CD4-positive, CD25-positive, alpha-beta regulatory T cell (primary cell): ENCODE measurements at regions not wholly inside any gene's neighbourhood (a gene's known extent, or its start where the extent isn't known, plus 50 kb on each side); places are given as distances from the start of the nearest gene placed in this dataset.
"Not testable (repeated sequence)": the region's sequence is repeated elsewhere in the genome, so short reads cannot be mapped to it uniquely, and the experiment has no call there.

Source experiments
- ATAC-seq, 2 donors: fragments of 150-1000 bp; cut with Tn5 transposase; one replicate each; pipeline ENCODE4 v1.10.0; 2021; ENCODE audit warnings: low read depth in 2 of 2, moderate number of reproducible peaks in 2 of 2, moderate library complexity in 1 of 2
- DNase-seq, 3 donors: peaks; one replicate each; pipeline versions ENCODE4 v3.0.0 to v3.0.0-alpha.2; 2012 to 2022; ENCODE audit warnings: mixed read lengths in 1 of 3
- H3K27ac ChIP-seq: one replicate; pipeline ENCODE4 v1.7.0; 2013; ENCODE audit warnings: mild to moderate bottlenecking, low read length; ENCODE audit not compliant: insufficient read depth, poor library complexity, severe bottlenecking
- H3K27me3 ChIP-seq: one replicate; pipeline ENCODE4 v1.7.0; 2013; ENCODE audit warnings: low read length; ENCODE audit not compliant: control insufficient read depth, insufficient read depth
- H3K36me3 ChIP-seq: one replicate; pipeline ENCODE4 v1.7.0; 2013; ENCODE audit warnings: mild to moderate bottlenecking, low read length, moderate library complexity; ENCODE audit not compliant: control insufficient read depth, insufficient read depth
- H3K4me1 ChIP-seq: 2 replicates; pipeline ENCODE4 v1.7.0; 2013; ENCODE audit warnings: mild to moderate bottlenecking, low read length; ENCODE audit not compliant: insufficient read depth, control insufficient read depth, poor library complexity, severe bottlenecking
- H3K4me3 ChIP-seq: one replicate; pipeline ENCODE4 v1.7.0; 2013; ENCODE audit warnings: low read depth, mild to moderate bottlenecking, low read length, moderate library complexity
- H3K9me3 ChIP-seq, 2 experiments: 1 replicate in 1 of 2; 2 replicates in 1 of 2; pipeline ENCODE4 v1.7.0; 2013; ENCODE audit warnings: low read length in 2 of 2, mild to moderate bottlenecking in 1 of 2, moderate library complexity in 1 of 2; ENCODE audit not compliant: control insufficient read depth in 2 of 2
- H3K27ac Mint-ChIP-seq, 3 donors: one replicate each; pipeline ENCODE4 v1.8.0; 2020 to 2022; ENCODE audit warnings: mild to moderate bottlenecking in 3 of 3, mixed read lengths in 3 of 3, moderate library complexity in 2 of 3
- H3K27me3 Mint-ChIP-seq: one replicate; pipeline ENCODE4 v1.8.0; 2022; ENCODE audit warnings: mild to moderate bottlenecking, mixed read lengths
- H3K36me3 Mint-ChIP-seq: one replicate; pipeline ENCODE4 v1.8.0; 2020; ENCODE audit warnings: mixed read lengths
- H3K4me1 Mint-ChIP-seq, 4 donors: one replicate each; pipeline ENCODE4 v1.8.0; 2020 to 2022; ENCODE audit warnings: mixed read lengths in 4 of 4, mild to moderate bottlenecking in 1 of 4
- H3K4me3 Mint-ChIP-seq, 4 donors: one replicate each; pipeline ENCODE4 v1.8.0; 2020 to 2022; ENCODE audit warnings: mild to moderate bottlenecking in 4 of 4, mixed read lengths in 4 of 4, moderate library complexity in 3 of 4
- H3K9me3 Mint-ChIP-seq, 7 donors: one replicate each; pipeline ENCODE4 v1.8.0; 2020 to 2022; ENCODE audit warnings: mixed read lengths in 7 of 7, mild to moderate bottlenecking in 3 of 7, moderate library complexity in 2 of 7

DNA sequence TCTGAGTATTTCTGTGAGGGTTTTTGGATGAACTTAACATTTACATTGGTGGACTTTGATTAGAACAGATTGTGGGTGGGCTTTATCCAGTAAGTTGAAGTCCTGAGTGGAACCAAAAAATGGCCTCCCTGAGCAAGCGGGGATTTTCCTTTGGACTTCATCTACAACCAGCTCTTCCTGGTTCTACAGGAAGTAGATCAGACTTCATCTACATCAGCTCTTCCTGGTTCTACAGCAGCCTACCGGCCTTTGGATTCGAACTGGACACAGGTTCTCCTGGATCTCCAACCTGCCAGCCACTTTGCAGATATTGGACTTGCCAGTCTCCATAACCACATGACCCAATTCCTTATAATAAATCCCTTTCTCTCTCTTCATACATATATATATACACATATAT, 79.9 kb upstream of the STK39 start:
- Histone ChIP-seq H3K9me3 (peaks cover 6 to 12% of the 10 kb centered on the region in 2 experiments), H3K27ac (no peak overlapping the region), H3K4me1 (no peaks in the 10 kb centered on the region), H3K4me3 (no peak overlapping the region), H3K36me3 (no peaks in the 10 kb centered on the region), H3K27me3 (no peaks in the 10 kb centered on the region)
- no peak overlapping the region for H3K4me3 Mint-ChIP-seq
- H3K27me3 Mint-ChIP-seq, result peaks cover 50% of the 10 kb centered on the region
- no peak for DNase-seq
- H3K27ac Mint-ChIP-seq, result no peak overlapping the region
- ATAC-seq, result no peak
- H3K36me3 Mint-ChIP-seq, result no peaks in the 10 kb centered on the region
- peaks cover 2 to 20% (median 11%) of the 10 kb centered on the region in 7 donors for H3K9me3 Mint-ChIP-seq
- H3K4me1 Mint-ChIP-seq, result peaks cover 0 to 3% (median 0%) of the 10 kb centered on the region in 4 donors

DNA sequence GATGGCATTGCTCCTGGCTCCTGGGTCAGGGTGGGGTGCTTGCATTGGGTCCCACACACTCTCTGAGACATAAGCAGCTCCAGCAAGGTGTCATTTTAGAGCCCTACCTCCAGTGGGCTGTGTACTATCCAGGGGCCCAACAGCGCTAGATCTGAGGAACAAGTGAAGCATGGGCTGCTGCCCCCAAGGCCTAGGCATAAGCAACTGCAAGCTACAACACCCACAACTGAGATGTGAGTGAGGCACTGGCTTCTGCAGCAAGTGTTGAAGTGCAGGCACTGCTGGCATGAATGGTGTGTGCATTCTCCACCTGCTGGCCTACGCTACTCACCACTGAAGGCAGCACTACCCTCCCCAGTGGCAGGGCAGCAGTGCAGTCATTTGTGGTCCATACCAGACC, 81.0 kb upstream of the STK39 start:
- no peak for ATAC-seq
- Mint-ChIP-seq H3K36me3 (no peaks in the 10 kb centered on the region), H3K4me1 (peaks cover 0 to 3% (median 0%) of the 10 kb centered on the region in 4 donors), H3K9me3 (peaks cover 2 to 20% (median 11%) of the 10 kb centered on the region in 7 donors), H3K27ac (no peak overlapping the region), H3K27me3 (peaks cover 44% of the 10 kb centered on the region), H3K4me3 (no peak overlapping the region)
- H3K9me3 ChIP-seq, result peaks cover 6 to 12% of the 10 kb centered on the region in 2 experiments
- no peaks in the 10 kb centered on the region for H3K36me3 ChIP-seq
- H3K4me1 ChIP-seq, result no peaks in the 10 kb centered on the region
- DNase-seq, result no peak
- no peak overlapping the region for H3K4me3 ChIP-seq
- no peak overlapping the region for H3K27ac ChIP-seq
- H3K27me3 ChIP-seq, result no peaks in the 10 kb centered on the region

DNA sequence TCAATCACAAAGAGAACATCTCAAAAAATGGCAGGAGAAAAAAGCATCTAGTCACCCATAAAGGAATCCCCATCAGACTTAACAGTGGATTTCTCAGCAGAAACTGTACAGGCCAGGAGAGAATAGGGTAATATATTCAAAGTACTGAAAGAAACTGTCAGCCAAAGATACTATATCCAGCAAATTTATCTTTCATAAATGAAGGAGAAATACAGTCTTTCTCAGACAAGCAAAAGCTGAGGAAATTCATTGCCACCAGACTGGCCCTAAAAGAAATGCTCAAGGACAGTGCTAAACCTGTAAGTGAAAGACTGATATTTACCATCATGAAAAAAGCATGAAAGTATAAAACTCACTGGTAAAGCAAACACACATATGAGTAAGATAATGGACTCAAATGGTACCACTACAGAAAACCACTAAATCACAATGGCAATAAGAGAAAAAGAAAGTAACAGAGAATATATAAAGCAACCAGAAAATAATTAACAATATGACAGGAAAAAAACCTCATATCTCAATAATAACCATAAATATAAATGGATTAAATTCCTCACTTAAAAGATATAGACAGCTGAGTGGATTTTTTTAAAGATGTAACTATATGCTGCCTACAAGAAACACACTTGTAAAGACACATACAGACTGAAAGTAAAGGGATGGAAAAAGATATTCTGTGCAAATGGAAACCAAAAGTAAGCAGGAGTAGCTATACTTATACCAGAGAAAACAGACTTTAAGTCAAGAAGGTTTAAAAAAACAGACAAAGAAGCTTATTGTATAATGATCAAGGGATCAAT, 83.4 kb upstream of the STK39 start:
- no peak overlapping the region for H3K4me3 ChIP-seq
- H3K4me1 Mint-ChIP-seq, result peaks cover 0 to 3% (median 0%) of the 10 kb centered on the region in 4 donors
- H3K27me3 Mint-ChIP-seq, result peaks cover 20% of the 10 kb centered on the region
- ATAC-seq (no peak), DNase-seq (peak in 1 of 3 donors; percentile 9)
- H3K4me1 ChIP-seq, result no peaks in the 10 kb centered on the region
- no peaks in the 10 kb centered on the region for H3K27me3 ChIP-seq
- H3K9me3 ChIP-seq, result peaks cover 6 to 12% of the 10 kb centered on the region in 2 experiments
- no peaks in the 10 kb centered on the region for H3K36me3 ChIP-seq
- H3K27ac ChIP-seq, result no peak overlapping the region
- peaks cover 2 to 20% (median 11%) of the 10 kb centered on the region in 7 donors for H3K9me3 Mint-ChIP-seq
- no peak overlapping the region for H3K4me3 Mint-ChIP-seq
- H3K36me3 Mint-ChIP-seq, result no peaks in the 10 kb centered on the region
- H3K27ac Mint-ChIP-seq, result no peak overlapping the region

DNA sequence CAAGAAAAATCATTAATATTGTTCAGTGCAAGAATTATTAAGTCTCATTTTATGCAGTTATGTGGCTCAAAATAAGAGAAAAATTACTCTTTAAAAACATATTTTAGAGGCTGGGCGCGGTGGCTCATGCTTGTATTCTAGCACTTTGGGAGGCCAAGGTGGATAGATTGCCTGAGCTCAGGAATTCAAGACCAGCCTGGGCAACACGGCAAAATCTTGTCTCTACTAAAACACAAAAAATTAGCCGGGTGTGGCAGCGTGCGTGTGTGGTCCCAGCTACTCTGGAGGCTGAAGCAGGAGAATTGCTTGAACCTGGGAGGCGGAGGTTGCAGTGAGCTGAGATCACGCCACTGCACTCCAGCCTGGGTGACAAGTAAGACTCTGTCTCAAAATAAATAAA, 87.9 kb upstream of the STK39 start:
- not testable (repeated sequence) for H3K4me3 ChIP-seq, DNase-seq, H3K36me3 Mint-ChIP-seq, H3K4me3 Mint-ChIP-seq, H3K27ac ChIP-seq, ATAC-seq, H3K36me3 ChIP-seq, H3K9me3 ChIP-seq, H3K4me1 ChIP-seq, H3K4me1 Mint-ChIP-seq, H3K27me3 ChIP-seq
- Mint-ChIP-seq H3K9me3 (peaks cover 0 to 15% (median 3%) of the 10 kb centered on the region in 7 donors), H3K27ac (peak overlapping the region in 1 of 3 donors; percentile 3), H3K27me3 (peaks cover 12% of the 10 kb centered on the region)

DNA sequence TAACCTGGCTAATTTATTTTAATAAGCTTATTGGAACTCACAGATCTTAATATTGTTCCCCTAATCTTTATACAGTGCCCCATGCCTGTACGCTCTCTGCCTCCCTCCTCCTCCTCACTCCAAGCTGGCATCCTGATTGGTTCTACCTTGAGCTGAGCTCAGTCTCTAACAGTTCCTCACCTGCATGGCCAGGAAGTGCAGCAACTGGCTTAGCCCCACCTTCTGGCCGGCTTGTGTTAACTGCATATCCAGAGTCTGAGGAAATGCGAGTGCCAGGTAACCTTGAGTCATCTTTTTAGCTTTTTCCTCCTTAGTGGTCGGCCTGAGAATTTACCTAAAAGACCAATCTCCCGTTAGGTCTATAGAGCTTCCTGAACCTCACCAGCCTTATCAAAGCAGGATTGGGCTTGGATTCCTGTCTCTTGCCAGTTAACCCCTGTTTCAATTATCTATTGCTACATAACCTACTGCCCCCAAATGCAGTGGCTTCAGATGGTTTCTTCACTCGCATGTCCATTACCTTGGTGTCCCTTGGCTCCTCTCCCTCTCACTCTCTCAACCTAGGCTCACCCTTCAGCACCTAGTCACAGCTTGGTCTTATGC, 89.5 kb upstream of the STK39 start:
- Histone ChIP-seq H3K9me3 (no peaks in the 10 kb centered on the region), H3K27me3 (peaks cover 5% of the 10 kb centered on the region), H3K36me3 (no peaks in the 10 kb centered on the region), H3K27ac (no peak overlapping the region), H3K4me1 (peaks cover 4% of the 10 kb centered on the region), H3K4me3 (no peak overlapping the region)
- Mint-ChIP-seq H3K9me3 (peaks cover 0 to 1% (median 0%) of the 10 kb centered on the region in 7 donors), H3K27ac (no peak overlapping the region), H3K36me3 (no peaks in the 10 kb centered on the region), H3K4me1 (peaks cover 0 to 6% (median 1%) of the 10 kb centered on the region in 4 donors), H3K27me3 (peaks cover 18% of the 10 kb centered on the region), H3K4me3 (no peak overlapping the region)
- ATAC-seq, result peak; percentile 84 to 93
- peak; percentile 19 to 69 (median 45) for DNase-seq

DNA sequence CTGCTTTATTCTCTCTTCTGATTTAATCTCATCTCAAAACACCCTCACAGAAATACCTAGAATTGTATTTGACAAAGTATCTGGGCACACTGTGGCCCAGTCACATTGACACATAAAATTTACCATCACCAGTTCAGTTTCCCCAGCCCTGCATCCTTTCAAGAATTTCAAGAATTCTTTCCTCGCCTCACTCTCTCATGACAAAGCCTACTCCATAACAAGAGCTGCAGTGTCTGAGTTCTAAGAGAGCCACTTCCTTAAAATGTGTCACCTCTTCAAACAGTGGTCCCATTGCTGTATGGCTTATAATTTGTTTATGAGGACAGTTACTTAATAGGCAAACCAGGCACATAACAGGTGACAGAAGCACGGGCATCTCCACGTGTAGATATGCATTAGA, 90.9 kb upstream of the STK39 start:
- Histone ChIP-seq H3K9me3 (no peaks in the 10 kb centered on the region), H3K4me1 (peaks cover 4% of the 10 kb centered on the region), H3K27ac (no peak overlapping the region), H3K27me3 (peaks cover 5% of the 10 kb centered on the region), H3K36me3 (no peaks in the 10 kb centered on the region), H3K4me3 (no peak overlapping the region)
- H3K36me3 Mint-ChIP-seq, result no peaks in the 10 kb centered on the region
- peaks cover 0 to 6% (median 1%) of the 10 kb centered on the region in 4 donors for H3K4me1 Mint-ChIP-seq
- peak overlapping the region in 1 of 3 donors; percentile 3 for H3K27ac Mint-ChIP-seq
- H3K9me3 Mint-ChIP-seq, result peaks cover 0 to 1% (median 0%) of the 10 kb centered on the region in 7 donors
- H3K4me3 Mint-ChIP-seq, result no peak overlapping the region
- ATAC-seq (no peak), DNase-seq (no peak)
- H3K27me3 Mint-ChIP-seq, result peaks cover 13% of the 10 kb centered on the region

DNA sequence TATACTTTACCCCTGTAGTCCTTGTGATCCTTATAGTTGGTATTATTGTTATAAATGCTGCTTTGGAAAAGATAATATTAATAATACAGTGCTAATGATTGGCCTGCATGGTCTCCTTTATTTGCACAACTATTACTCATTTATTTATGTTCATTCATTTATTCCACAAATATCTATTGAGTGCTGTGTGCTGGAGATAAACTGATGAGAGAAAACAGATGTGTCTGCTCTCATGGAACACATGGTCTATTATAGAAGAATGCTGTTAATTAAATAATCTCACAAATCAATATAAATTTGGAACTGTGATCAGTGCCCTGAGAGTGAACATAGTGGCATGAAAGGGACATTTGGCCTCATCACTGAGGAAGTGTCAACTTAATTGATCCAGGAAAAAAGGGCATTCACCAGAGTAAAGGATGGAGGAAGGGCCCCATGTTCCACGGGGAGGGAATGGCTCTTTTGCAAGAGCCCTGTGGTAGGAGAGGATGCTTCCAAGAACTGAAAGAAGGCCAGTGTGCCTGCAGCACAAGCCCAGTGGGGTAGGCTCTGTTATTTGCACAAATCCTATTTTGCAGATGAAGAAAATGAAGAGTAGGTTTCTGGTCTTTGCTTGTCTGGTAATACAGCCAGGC, 91.5 kb upstream of the STK39 start:
- Mint-ChIP-seq H3K36me3 (no peaks in the 10 kb centered on the region), H3K4me3 (no peak overlapping the region), H3K27ac (no peak overlapping the region), H3K4me1 (peaks cover 0 to 6% (median 1%) of the 10 kb centered on the region in 4 donors), H3K27me3 (peaks cover 18% of the 10 kb centered on the region), H3K9me3 (peaks cover 0 to 1% (median 0%) of the 10 kb centered on the region in 7 donors)
- Histone ChIP-seq H3K4me3 (no peak overlapping the region), H3K27me3 (peaks cover 5% of the 10 kb centered on the region), H3K4me1 (peaks cover 4% of the 10 kb centered on the region), H3K9me3 (no peaks in the 10 kb centered on the region), H3K27ac (no peak overlapping the region), H3K36me3 (no peaks in the 10 kb centered on the region)
- DNase-seq, result no peak
- no peak for ATAC-seq
